DND-41 (cell line): ENCODE measurements at regions not wholly inside any gene's neighbourhood (a gene's known extent, or its start where the extent isn't known, plus 50 kb on each side); places are given as distances from the start of the nearest gene placed in this dataset.

Source experiments
- ATAC-seq: fragments of 200-7000 bp; cut with Tn5 transposase; 3 replicates; pipeline ENCODE4 v1.9.1; 2021; ENCODE audit warnings: low read depth; ENCODE audit not compliant: insufficient read depth
- DNase-seq: peaks from one replicate; pipeline ENCODE4 v3.0.0-alpha.2; 2020
- H2AFZ ChIP-seq: 2 replicates; pipeline ENCODE4 v1.6.0; 2012; ENCODE audit warnings: low read depth, low read length
- H3K27ac ChIP-seq: 2 replicates; pipeline ENCODE4 v1.5.1; 2012; ENCODE audit warnings: low read length, inconsistent platforms
- H3K27me3 ChIP-seq: fragments of 200-600 bp; sonication (generic); 2 replicates; pipeline ENCODE4 v1.6.0; 2012; ENCODE audit warnings: low read length, mild to moderate bottlenecking, inconsistent platforms; ENCODE audit not compliant: insufficient read depth, poor library complexity
- H3K36me3 ChIP-seq: 2 replicates; pipeline ENCODE4 v1.5.1; 2012; ENCODE audit warnings: low read length, inconsistent platforms; ENCODE audit not compliant: insufficient read depth
- H3K4me1 ChIP-seq: 2 replicates; pipeline ENCODE4 v1.5.1; 2012; ENCODE audit warnings: mild to moderate bottlenecking, low read length; ENCODE audit not compliant: insufficient read depth
- H3K4me2 ChIP-seq: 2 replicates; pipeline ENCODE4 v1.6.0; 2012; ENCODE audit warnings: mild to moderate bottlenecking, moderate library complexity, low read length, inconsistent platforms; ENCODE audit not compliant: insufficient read depth
- H3K4me3 ChIP-seq, 2 experiments: fragments of 200-600 bp in 1 of 2; shearing (Covaris generic) in 1 of 2; 2 replicates each; pipeline ENCODE4 v1.5.1; 2012 to 2016; ENCODE audit warnings: inconsistent platforms in 2 of 2, low read length in 2 of 2, mild to moderate bottlenecking in 2 of 2, low read depth in 1 of 2, moderate library complexity in 1 of 2
- H3K79me2 ChIP-seq: 2 replicates; pipeline ENCODE4 v1.6.0; 2012; ENCODE audit warnings: low read length, inconsistent platforms; ENCODE audit not compliant: insufficient read depth
- H3K9ac ChIP-seq: 2 replicates; pipeline ENCODE4 v1.6.0; 2012; ENCODE audit warnings: low read depth, mild to moderate bottlenecking, inconsistent platforms, low read length, moderate library complexity
- H3K9me3 ChIP-seq: 2 replicates; pipeline ENCODE4 v1.5.1; 2012; ENCODE audit warnings: low read length, moderate library complexity, mild to moderate bottlenecking, inconsistent platforms; ENCODE audit not compliant: insufficient read depth, severe bottlenecking
- H4K20me1 ChIP-seq: 2 replicates; pipeline ENCODE4 v1.6.0; 2012; ENCODE audit warnings: low read length; ENCODE audit not compliant: insufficient read depth
- EZH2 ChIP-seq: IDR thresholded peaks from 3 replicates; pipeline ENCODE4 v1.6.1; 2012; ENCODE audit warnings: borderline replicate concordance, low read depth, mild to moderate bottlenecking, moderate library complexity, low read length, inconsistent platforms; ENCODE audit not compliant: severe bottlenecking
- TF ChIP-seq, protein P1 (sequence below): IDR thresholded peaks from 2 replicates; pipeline ENCODE4 v1.5.1; 2012; ENCODE audit warnings: borderline replicate concordance, low read length, moderate library complexity, mild to moderate bottlenecking; ENCODE audit not compliant: poor library complexity, severe bottlenecking; ENCODE audit errors: extremely low read depth

DNA sequence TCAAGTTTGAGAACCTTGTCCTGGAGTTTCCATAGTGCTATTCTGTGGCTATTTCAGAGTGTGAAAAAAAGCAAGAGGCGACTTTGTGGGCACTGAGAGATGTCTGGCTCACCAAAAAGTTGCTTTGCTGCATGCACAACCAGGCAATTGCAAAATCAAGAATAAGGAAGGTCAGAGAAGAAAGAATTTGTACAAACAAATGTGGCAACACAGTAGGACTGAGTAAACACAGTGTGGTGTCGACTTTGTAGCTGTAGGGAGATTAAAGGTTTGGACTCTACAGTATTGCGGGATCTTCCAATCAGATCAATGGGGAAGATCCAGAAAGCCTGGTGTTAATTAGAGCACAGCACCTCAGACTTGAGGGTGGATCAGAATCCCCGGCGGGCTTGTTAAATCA lies 88.1 kb upstream of the PLPP4 start:
- no peaks in the 10 kb centered on the region for H3K9me3 ChIP-seq
- H3K27ac ChIP-seq: no peak overlapping the region
- no peak for TF ChIP-seq EZH2
- TF ChIP-seq, protein P1, sequence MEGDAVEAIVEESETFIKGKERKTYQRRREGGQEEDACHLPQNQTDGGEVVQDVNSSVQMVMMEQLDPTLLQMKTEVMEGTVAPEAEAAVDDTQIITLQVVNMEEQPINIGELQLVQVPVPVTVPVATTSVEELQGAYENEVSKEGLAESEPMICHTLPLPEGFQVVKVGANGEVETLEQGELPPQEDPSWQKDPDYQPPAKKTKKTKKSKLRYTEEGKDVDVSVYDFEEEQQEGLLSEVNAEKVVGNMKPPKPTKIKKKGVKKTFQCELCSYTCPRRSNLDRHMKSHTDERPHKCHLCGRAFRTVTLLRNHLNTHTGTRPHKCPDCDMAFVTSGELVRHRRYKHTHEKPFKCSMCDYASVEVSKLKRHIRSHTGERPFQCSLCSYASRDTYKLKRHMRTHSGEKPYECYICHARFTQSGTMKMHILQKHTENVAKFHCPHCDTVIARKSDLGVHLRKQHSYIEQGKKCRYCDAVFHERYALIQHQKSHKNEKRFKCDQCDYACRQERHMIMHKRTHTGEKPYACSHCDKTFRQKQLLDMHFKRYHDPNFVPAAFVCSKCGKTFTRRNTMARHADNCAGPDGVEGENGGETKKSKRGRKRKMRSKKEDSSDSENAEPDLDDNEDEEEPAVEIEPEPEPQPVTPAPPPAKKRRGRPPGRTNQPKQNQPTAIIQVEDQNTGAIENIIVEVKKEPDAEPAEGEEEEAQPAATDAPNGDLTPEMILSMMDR: no peak
- DNase-seq (no peak), ATAC-seq (no peak)
- no peaks in the 10 kb centered on the region for H4K20me1 ChIP-seq
- no peak overlapping the region for H3K4me2 ChIP-seq
- no peaks in the 10 kb centered on the region for H3K79me2 ChIP-seq
- no peaks in the 10 kb centered on the region for H3K36me3 ChIP-seq
- H3K4me1 ChIP-seq: no peaks in the 10 kb centered on the region
- H2AFZ ChIP-seq: no peak overlapping the region
- peaks cover 15% of the 10 kb centered on the region for H3K27me3 ChIP-seq
- no peak overlapping the region for H3K4me3 ChIP-seq
- no peak overlapping the region for H3K9ac ChIP-seq

DNA sequence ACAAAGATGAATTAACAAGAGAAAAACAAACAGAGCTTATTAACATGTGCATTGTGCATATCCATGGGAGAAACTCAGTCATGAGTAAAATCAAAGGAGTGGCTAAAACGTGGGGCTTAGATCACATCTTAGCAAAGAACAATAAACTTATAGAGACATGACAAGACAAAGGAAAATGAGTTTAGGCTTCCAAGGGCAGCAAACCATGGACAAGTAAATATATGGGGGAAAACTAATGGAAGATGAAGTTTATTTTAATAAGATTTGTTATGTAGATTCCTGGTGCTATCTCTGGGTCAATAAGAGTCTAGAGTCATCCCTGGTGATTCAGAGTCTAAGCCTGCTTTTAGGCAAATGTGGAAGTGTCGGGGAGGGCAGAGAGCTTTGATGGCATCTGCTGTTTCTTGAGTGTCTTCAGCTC lies 87.2 kb upstream of the PLPP4 start:
- Histone ChIP-seq H3K79me2 (no peaks in the 10 kb centered on the region), H3K27me3 (peaks cover 15% of the 10 kb centered on the region), H2AFZ (no peak overlapping the region), H3K9me3 (no peaks in the 10 kb centered on the region), H3K36me3 (no peaks in the 10 kb centered on the region), H3K9ac (no peak overlapping the region), H3K4me3 (no peak overlapping the region), H3K4me2 (no peak overlapping the region), H3K4me1 (no peaks in the 10 kb centered on the region), H4K20me1 (no peaks in the 10 kb centered on the region), H3K27ac (no peak overlapping the region)
- ATAC-seq (no peak), DNase-seq (no peak)
- TF ChIP-seq, protein P1: no peak

DNA sequence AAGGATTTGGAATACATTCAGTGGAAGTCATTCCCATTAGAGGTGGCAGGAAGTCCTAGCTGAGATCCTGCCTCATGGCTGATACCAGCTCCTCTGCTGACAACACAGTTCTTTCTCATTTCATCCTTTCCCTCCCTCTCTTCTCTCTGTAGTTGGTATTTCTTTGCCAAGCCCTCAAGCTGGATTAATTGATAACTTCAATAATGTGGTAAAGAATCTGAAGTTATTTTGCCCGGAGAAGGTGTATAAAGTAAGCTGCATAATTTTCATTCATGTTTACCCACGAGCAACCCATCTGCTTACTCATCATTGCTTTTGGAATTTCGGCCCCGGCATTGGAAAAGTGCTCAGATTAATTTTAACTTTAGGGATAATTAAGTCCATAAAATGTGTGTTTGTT lies 85.2 kb upstream of the PLPP4 start:
- H3K27me3 ChIP-seq: peaks cover 15% of the 10 kb centered on the region
- H3K27ac ChIP-seq: no peak overlapping the region

More for the DNA sequence above, 85.2 kb upstream of the PLPP4 start:
- Histone ChIP-seq H2AFZ (no peak overlapping the region), H3K9ac (no peak overlapping the region), H3K36me3 (no peaks in the 10 kb centered on the region), H3K79me2 (no peaks in the 10 kb centered on the region), H3K4me3 (no peak overlapping the region), H3K9me3 (no peaks in the 10 kb centered on the region), H3K4me1 (no peaks in the 10 kb centered on the region), H3K4me2 (no peak overlapping the region), H4K20me1 (no peaks in the 10 kb centered on the region)
- TF ChIP-seq, protein P1: no peak
- no peak for TF ChIP-seq EZH2
- ATAC-seq (no peak), DNase-seq (no peak)
